Eye (tissue), 1 donor: ENCODE measurements at regions not wholly inside any gene's neighbourhood (a gene's known extent, or its start where the extent isn't known, plus 50 kb on each side); places are given as distances from the start of the nearest gene placed in this dataset.

Experiments used
- DNase-seq: peaks from one replicate; pipeline ENCODE4 v3.0.0-alpha.2; 2015

GRCh38 chr10:118102121-118102520 is 55.4 kb upstream of the RAB11FIP2 start:
- no peak for DNase-seq

DNA sequence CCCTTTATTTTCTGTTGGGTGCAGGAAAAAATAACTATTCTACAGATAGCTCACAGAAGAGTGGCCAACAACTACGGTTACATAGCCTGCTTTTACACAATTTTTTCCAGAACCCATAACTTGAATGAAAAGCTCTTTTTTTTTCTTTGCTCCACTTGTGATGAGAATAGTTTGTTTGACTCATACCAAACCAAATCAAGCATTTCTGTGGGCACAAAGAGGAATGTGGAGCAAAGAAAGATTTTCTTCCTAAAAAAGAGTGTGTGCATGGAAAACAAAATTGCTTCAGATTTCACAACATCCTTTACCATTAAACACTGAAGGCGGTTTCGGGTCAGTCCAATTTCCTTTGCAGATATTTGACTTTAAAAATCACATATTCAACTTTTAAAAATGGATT is 54.8 kb upstream of the RAB11FIP2 start:
- no peak for DNase-seq
